Parathyroid adenoma (tissue), 2 donors: ENCODE measurements at regions not wholly inside any gene's neighbourhood (a gene's known extent, or its start where the extent isn't known, plus 50 kb on each side); places are given as distances from the start of the nearest gene placed in this dataset.

Source experiments
- H2AFZ ChIP-seq: fragments of 300-600 bp; sonication (generic); one replicate; pipeline ENCODE4 v1.7.0; 2017; ENCODE audit warnings: antibody characterized with exemption, mild to moderate bottlenecking
- H3K27ac ChIP-seq: fragments of 300-600 bp; sonication (generic); one replicate; pipeline ENCODE4 v1.7.0; 2017
- H3K27me3 ChIP-seq: fragments of 300-600 bp; sonication (generic); one replicate; pipeline ENCODE4 v1.7.0; 2017; ENCODE audit warnings: low read length; ENCODE audit not compliant: control insufficient read depth, insufficient read depth
- H3K36me3 ChIP-seq: fragments of 300-600 bp; sonication (generic); one replicate; pipeline ENCODE4 v1.7.0; 2017; ENCODE audit warnings: low read length; ENCODE audit not compliant: control insufficient read depth, insufficient read depth
- H3K4me1 ChIP-seq: fragments of 300-600 bp; sonication (generic); one replicate; pipeline ENCODE4 v1.7.0; 2017; ENCODE audit warnings: control low read depth
- H3K4me2 ChIP-seq: fragments of 300-600 bp; sonication (generic); one replicate; pipeline ENCODE4 v1.7.0; 2017; ENCODE audit warnings: low read length
- H3K4me3 ChIP-seq: fragments of 300-600 bp; sonication (generic); one replicate; pipeline ENCODE4 v1.7.0; 2017; ENCODE audit warnings: low read depth, low read length
- H3K79me2 ChIP-seq: fragments of 300-600 bp; sonication (generic); one replicate; pipeline ENCODE4 v1.7.0; 2017; ENCODE audit warnings: control low read depth
- H3K9ac ChIP-seq: fragments of 300-600 bp; sonication (generic); one replicate; pipeline ENCODE4 v1.7.0; 2017; ENCODE audit warnings: mild to moderate bottlenecking
- H3K9me3 ChIP-seq: fragments of 300-600 bp; sonication (generic); one replicate; pipeline ENCODE4 v1.7.0; 2017; ENCODE audit warnings: low read length; ENCODE audit not compliant: control insufficient read depth
- CTCF ChIP-seq: fragments of 300-600 bp; sonication (generic); IDR thresholded peaks from one replicate; pipeline ENCODE4 v1.7.0; 2017; ENCODE audit warnings: antibody characterized with exemption, mild to moderate bottlenecking
- donor health status: primary hyperparathyroidism.

- no peaks in the 10 kb centered on the region for H3K27me3 ChIP-seq
- H3K4me2 ChIP-seq = no peak overlapping the region
- no peaks in the 10 kb centered on the region for H3K9me3 ChIP-seq
- no peaks in the 10 kb centered on the region for H3K4me1 ChIP-seq
- H3K79me2 ChIP-seq = no peaks in the 10 kb centered on the region
- no peak overlapping the region for H3K4me3 ChIP-seq
- H3K36me3 ChIP-seq = no peaks in the 10 kb centered on the region
- no peak overlapping the region for H3K27ac ChIP-seq
- no peak overlapping the region for H3K9ac ChIP-seq
- TF ChIP-seq CTCF = no peak
- no peak overlapping the region for H2AFZ ChIP-seq
Measured at GRCh38 chr6:140915103-140915502, 1217.6 kb upstream of the GJE1 start.

- TF ChIP-seq CTCF = no peak
- H3K4me2 ChIP-seq = no peak overlapping the region
- H3K27ac ChIP-seq = no peak overlapping the region
- H3K4me3 ChIP-seq = no peak overlapping the region
- H3K27me3 ChIP-seq = no peaks in the 10 kb centered on the region
- no peak overlapping the region for H3K9ac ChIP-seq
- H3K9me3 ChIP-seq = no peaks in the 10 kb centered on the region
- no peaks in the 10 kb centered on the region for H3K4me1 ChIP-seq
- no peaks in the 10 kb centered on the region for H3K36me3 ChIP-seq
- H2AFZ ChIP-seq = no peak overlapping the region
- no peaks in the 10 kb centered on the region for H3K79me2 ChIP-seq
Measured at GRCh38 chr6:140912686-140913085, 1220.0 kb upstream of the GJE1 start.

DNA sequence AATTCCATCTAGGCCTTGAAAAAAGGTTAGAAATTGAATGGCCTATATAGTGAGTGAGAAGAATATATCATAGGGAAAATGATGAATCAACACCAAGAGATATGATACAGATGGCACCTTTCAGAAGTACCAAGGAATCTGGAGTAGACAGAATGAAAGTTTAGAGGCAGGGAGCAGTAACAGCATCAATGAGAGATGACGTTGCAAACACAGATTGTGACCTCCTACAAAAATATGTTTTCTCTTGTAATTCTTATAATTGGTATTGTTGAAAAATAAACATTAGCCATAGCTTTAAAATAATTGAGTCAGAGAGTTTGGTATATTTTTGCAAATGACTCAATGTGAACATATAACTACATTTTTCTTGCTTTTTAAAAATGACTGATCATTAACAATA lies 1223.1 kb upstream of the GJE1 start:
- Histone ChIP-seq H3K4me3 (no peak overlapping the region), H3K36me3 (no peaks in the 10 kb centered on the region), H3K27ac (no peak overlapping the region), H3K4me1 (no peaks in the 10 kb centered on the region), H3K79me2 (no peaks in the 10 kb centered on the region), H3K4me2 (no peak overlapping the region), H3K27me3 (no peaks in the 10 kb centered on the region), H2AFZ (no peak overlapping the region), H3K9me3 (no peaks in the 10 kb centered on the region), H3K9ac (no peak overlapping the region)
- TF ChIP-seq CTCF = no peak

GRCh38 chr6:140909156-140909555 lies 1223.6 kb upstream of the GJE1 start:
- no peaks in the 10 kb centered on the region for H3K4me1 ChIP-seq
- TF ChIP-seq CTCF = no peak
- no peak overlapping the region for H3K27ac ChIP-seq
- H3K79me2 ChIP-seq = no peaks in the 10 kb centered on the region
- no peaks in the 10 kb centered on the region for H3K27me3 ChIP-seq
- no peak overlapping the region for H3K9ac ChIP-seq
- no peaks in the 10 kb centered on the region for H3K36me3 ChIP-seq
- no peak overlapping the region for H3K4me3 ChIP-seq
- no peaks in the 10 kb centered on the region for H3K9me3 ChIP-seq
- H2AFZ ChIP-seq = no peak overlapping the region
- H3K4me2 ChIP-seq = no peak overlapping the region

GRCh38 chr6:140908505-140908904 lies 1224.2 kb upstream of the GJE1 start:
- Histone ChIP-seq H3K4me1 (no peaks in the 10 kb centered on the region), H3K9me3 (no peaks in the 10 kb centered on the region), H3K79me2 (no peaks in the 10 kb centered on the region), H3K9ac (no peak overlapping the region), H3K4me3 (no peak overlapping the region), H3K27ac (no peak overlapping the region), H2AFZ (no peak overlapping the region), H3K27me3 (no peaks in the 10 kb centered on the region), H3K4me2 (no peak overlapping the region), H3K36me3 (no peaks in the 10 kb centered on the region)
- no peak for TF ChIP-seq CTCF
